Chondrocyte (in vitro differentiated cells): ENCODE measurements at regions not wholly inside any gene's neighbourhood (a gene's known extent, or its start where the extent isn't known, plus 50 kb on each side); places are given as distances from the start of the nearest gene placed in this dataset.

Experiments used
- DNase-seq: peaks from one replicate; pipeline ENCODE4 v3.0.0; 2021; ENCODE audit warnings: mixed read lengths, low spot score
- H3K27ac Mint-ChIP-seq: one replicate; pipeline ENCODE4 v1.8.0; 2021; ENCODE audit warnings: mild to moderate bottlenecking, moderate library complexity, mixed read lengths; ENCODE audit not compliant: unreplicated experiment
- H3K27me3 Mint-ChIP-seq: 2 replicates; pipeline ENCODE4 v1.8.0; 2021; ENCODE audit warnings: low read depth, mixed read lengths
- H3K36me3 Mint-ChIP-seq: 2 replicates; pipeline ENCODE4 v1.8.0; 2021; ENCODE audit warnings: low read depth, mixed read lengths
- H3K4me1 Mint-ChIP-seq: 2 replicates; pipeline ENCODE4 v1.8.0; 2021; ENCODE audit warnings: low read depth, mild to moderate bottlenecking, mixed read lengths
- H3K4me3 Mint-ChIP-seq: one replicate; pipeline ENCODE4 v1.8.0; 2021; ENCODE audit warnings: mild to moderate bottlenecking, moderate library complexity, mixed read lengths; ENCODE audit not compliant: unreplicated experiment
- H3K9me3 Mint-ChIP-seq: 2 replicates; pipeline ENCODE4 v1.8.0; 2021; ENCODE audit warnings: low read depth, mixed read lengths
- TF ChIP-seq, protein P1 (sequence below): fragments of 200-600 bp; sonication (generic); IDR thresholded peaks from 2 replicates; pipeline ENCODE4 v1.5.0; 2021; ENCODE audit warnings: antibody characterized with exemption, mild to moderate bottlenecking, moderate library complexity

DNA sequence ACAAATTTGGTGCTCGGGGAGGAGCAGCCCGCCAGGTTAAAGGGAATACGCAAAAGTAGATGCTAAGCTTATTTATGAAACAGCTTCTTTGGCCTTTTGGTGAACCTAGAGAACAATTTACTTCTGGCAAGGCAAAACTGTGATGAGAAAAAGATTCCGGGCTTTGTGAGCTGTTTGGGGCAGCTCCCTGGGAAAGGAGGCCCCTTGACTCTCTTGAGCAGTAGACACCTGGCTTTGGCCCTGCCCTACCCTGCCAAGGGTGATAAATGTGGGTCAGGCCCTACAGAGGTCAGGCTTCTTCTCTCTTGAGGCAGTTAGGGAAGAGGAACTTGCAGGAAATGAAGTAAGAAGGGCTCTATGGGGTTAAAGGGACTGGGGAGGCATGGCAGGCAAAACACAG lies 509.6 kb downstream of the MID1IP1 start:
- Mint-ChIP-seq H3K4me1 (peaks cover 16% of the 10 kb centered on the region), H3K27ac (no peak overlapping the region), H3K4me3 (no peak overlapping the region), H3K36me3 (no peaks in the 10 kb centered on the region), H3K27me3 (peaks cover 6% of the 10 kb centered on the region), H3K9me3 (peaks cover 20% of the 10 kb centered on the region)
- TF ChIP-seq, protein P1, sequence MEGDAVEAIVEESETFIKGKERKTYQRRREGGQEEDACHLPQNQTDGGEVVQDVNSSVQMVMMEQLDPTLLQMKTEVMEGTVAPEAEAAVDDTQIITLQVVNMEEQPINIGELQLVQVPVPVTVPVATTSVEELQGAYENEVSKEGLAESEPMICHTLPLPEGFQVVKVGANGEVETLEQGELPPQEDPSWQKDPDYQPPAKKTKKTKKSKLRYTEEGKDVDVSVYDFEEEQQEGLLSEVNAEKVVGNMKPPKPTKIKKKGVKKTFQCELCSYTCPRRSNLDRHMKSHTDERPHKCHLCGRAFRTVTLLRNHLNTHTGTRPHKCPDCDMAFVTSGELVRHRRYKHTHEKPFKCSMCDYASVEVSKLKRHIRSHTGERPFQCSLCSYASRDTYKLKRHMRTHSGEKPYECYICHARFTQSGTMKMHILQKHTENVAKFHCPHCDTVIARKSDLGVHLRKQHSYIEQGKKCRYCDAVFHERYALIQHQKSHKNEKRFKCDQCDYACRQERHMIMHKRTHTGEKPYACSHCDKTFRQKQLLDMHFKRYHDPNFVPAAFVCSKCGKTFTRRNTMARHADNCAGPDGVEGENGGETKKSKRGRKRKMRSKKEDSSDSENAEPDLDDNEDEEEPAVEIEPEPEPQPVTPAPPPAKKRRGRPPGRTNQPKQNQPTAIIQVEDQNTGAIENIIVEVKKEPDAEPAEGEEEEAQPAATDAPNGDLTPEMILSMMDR, result no peak
- DNase-seq, result no peak

DNA sequence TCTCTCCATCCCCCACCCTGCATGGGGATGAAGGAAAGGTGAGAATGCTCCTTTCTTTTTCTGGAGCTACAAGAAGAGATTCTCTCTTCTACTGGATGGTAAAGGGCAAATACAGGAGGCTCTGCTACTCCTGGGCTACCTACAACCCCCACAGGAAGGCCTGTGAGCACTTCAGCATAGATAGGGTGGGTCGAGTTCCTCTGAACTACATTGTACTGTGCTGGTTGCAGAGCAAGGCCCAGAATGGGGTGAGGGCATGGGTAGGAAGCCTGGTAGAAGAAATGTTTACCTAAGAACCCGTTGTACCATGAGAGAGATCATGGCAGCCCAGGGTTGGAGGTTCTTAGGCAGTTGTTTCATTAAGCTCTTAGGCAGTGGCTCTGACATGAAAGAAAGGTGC lies 510.4 kb downstream of the MID1IP1 start:
- H3K4me1 Mint-ChIP-seq, result peaks cover 16% of the 10 kb centered on the region
- no peaks in the 10 kb centered on the region for H3K36me3 Mint-ChIP-seq
- H3K27ac Mint-ChIP-seq, result no peak overlapping the region
- peaks cover 6% of the 10 kb centered on the region for H3K27me3 Mint-ChIP-seq
- TF ChIP-seq, protein P1, result no peak
- H3K9me3 Mint-ChIP-seq, result peaks cover 24% of the 10 kb centered on the region
- no peak for DNase-seq
- H3K4me3 Mint-ChIP-seq, result no peak overlapping the region

DNA sequence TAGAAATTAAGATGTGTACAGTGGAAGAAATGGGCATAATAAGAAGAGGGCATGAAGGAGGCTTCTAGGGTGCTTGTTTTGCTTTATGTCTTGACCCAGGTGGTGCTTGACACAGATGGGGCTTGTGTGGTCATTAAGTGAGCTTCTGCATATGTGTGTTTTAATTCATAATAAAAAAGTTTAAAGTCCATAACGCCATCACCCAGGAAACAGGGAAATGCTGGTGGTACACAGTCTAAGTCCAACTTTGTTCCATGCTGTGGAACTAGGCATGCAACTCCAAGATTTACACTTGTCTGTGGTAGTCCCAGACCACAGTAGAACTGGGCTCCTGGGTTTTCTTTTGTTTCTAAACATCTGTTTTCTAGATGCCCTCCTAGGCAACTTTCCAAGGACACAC lies 511.9 kb downstream of the MID1IP1 start:
- Mint-ChIP-seq H3K27ac (no peak overlapping the region), H3K27me3 (peaks cover 6% of the 10 kb centered on the region), H3K9me3 (peaks cover 15% of the 10 kb centered on the region), H3K4me1 (peaks cover 12% of the 10 kb centered on the region), H3K4me3 (no peak overlapping the region), H3K36me3 (no peaks in the 10 kb centered on the region)
- TF ChIP-seq, protein P1, result no peak
- no peak for DNase-seq

DNA sequence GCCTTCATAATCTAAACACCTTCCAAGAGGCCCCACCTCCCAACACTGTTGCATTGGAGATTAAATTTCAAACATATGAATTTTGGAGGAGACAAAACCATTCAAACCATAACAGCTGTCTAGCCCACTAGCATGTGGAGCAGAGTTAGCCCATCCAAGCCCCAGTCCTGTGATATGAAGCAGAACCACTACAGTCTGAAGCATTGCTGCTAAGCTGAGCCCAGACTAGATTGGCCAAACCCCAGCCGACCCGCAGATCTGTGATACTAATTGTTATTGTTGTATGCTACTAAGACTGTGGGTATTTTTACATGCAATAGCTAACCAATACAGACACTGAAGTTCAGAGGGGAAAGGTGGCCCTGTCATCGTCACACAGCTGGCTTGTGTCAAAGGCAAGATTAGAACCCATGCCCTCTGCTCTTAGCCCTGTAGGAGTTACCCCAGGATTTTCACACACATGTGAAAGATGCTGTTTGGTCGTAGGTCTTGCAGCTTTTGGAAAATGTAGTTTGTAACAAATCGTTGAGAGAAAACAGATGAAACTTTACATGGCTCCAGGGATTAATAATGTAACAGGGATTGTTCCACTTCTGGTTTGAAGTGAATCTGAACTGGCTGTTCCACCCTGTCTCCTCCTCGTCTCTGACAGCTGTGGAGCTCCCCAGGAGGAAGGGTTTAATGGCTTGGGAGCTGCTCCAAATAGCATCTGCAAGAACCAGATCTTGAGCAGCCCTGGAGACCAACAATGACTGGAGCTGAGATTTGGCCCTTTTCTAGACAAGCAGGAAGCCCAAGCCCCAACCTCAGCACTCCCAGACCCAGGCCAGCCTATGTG lies 517.5 kb downstream of the MID1IP1 start:
- Mint-ChIP-seq H3K4me1 (no peaks in the 10 kb centered on the region), H3K27ac (no peak overlapping the region), H3K9me3 (peaks cover 18% of the 10 kb centered on the region), H3K36me3 (no peaks in the 10 kb centered on the region), H3K4me3 (no peak overlapping the region), H3K27me3 (peaks cover 3% of the 10 kb centered on the region)
- TF ChIP-seq, protein P1, result no peak
- no peak for DNase-seq

DNA sequence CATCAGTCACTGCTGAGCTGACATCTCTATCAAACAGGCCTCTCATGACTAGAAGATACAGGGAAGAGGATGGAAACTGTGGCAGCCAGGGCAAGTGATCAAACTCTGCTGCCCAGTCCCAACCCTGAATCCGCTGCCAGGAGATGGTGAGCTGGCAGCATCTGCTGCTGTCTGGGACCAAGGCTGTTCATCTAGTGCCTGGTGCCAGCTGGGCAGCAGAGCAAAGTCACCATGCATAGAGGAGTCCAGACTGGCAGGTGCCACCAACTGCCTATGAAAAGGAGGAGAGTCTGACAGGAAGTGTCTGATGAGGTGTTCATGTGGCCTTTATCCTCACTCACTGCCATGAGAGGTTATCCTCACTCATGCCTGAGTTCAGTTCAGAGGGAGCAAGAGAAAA lies 518.9 kb downstream of the MID1IP1 start:
- Mint-ChIP-seq H3K4me1 (no peaks in the 10 kb centered on the region), H3K9me3 (peaks cover 18% of the 10 kb centered on the region), H3K27ac (no peak overlapping the region), H3K4me3 (no peak overlapping the region), H3K27me3 (no peaks in the 10 kb centered on the region), H3K36me3 (no peaks in the 10 kb centered on the region)
- no peak for DNase-seq
- TF ChIP-seq, protein P1, result no peak
